SK-N-SH treated with all-trans-retinoic acid at 6 μM for 48 hours (cell line): ENCODE measurements at regions not wholly inside any gene's neighbourhood (a gene's known extent, or its start where the extent isn't known, plus 50 kb on each side); places are given as distances from the start of the nearest gene placed in this dataset.

Experiments used
- ATAC-seq: fragments of 200-7000 bp; cut with Tn5 transposase; 3 replicates; pipeline ENCODE4 v1.9.1; 2020; ENCODE audit warnings: mild to moderate bottlenecking, moderate library complexity
- ARNTL ChIP-seq: fragments of 450-650 bp; formaldehyde crosslinking; IDR thresholded peaks from 2 replicates; pipeline ENCODE4 v1.5.0; 2020; ENCODE audit warnings: low read depth, mild to moderate bottlenecking, moderate library complexity, borderline replicate concordance
- BACH2 ChIP-seq: fragments of 250-450 bp; sonication (Bioruptor Pico); IDR thresholded peaks from 2 replicates; pipeline ENCODE4 v1.9.0; 2021; ENCODE audit warnings: mild to moderate bottlenecking, borderline replicate concordance
- CSDC2 ChIP-seq: fragments of 250-450 bp; sonication (Bioruptor Pico); IDR thresholded peaks from 2 replicates; pipeline ENCODE4 v1.5.0; 2020; ENCODE audit warnings: mild to moderate bottlenecking, moderate library complexity
- CSRNP3 ChIP-seq: fragments of 250-450 bp; sonication (Bioruptor Pico); IDR thresholded peaks from 2 replicates; pipeline ENCODE4 v1.5.1; 2021; ENCODE audit warnings: mild to moderate bottlenecking, moderate library complexity
- ESRRG ChIP-seq: fragments of 250-450 bp; sonication (Bioruptor Pico); IDR thresholded peaks from 2 replicates; pipeline ENCODE4 v1.6.1; 2021; ENCODE audit warnings: mild to moderate bottlenecking
- GLIS3 ChIP-seq: fragments of 250-450 bp; sonication (Bioruptor Pico); IDR thresholded peaks from 2 replicates; pipeline ENCODE4 v1.5.0; 2020; ENCODE audit warnings: mild to moderate bottlenecking, moderate library complexity
- ISL1 ChIP-seq: fragments of 250-450 bp; sonication (Bioruptor Pico); IDR thresholded peaks from 2 replicates; pipeline ENCODE4 v2.1.2; 2022; ENCODE audit warnings: mild to moderate bottlenecking, moderate library complexity
- OSR1 ChIP-seq: fragments of 250-450 bp; sonication (Bioruptor Pico); IDR thresholded peaks from 2 replicates; pipeline ENCODE4 v1.8.0; 2022; ENCODE audit warnings: moderate library complexity, mild to moderate bottlenecking, inconsistent platforms
- PATZ1 ChIP-seq: fragments of 250-450 bp; sonication (Bioruptor Pico); IDR thresholded peaks from 2 replicates; pipeline ENCODE4 v1.8.0; 2020; ENCODE audit warnings: mild to moderate bottlenecking, moderate library complexity, borderline replicate concordance
- PPARA ChIP-seq: fragments of 250-450 bp; sonication (Bioruptor Pico); IDR thresholded peaks from 2 replicates; pipeline ENCODE4 v1.5.0; 2020; ENCODE audit warnings: mild to moderate bottlenecking, borderline replicate concordance
- SNAI2 ChIP-seq: fragments of 250-450 bp; sonication (Bioruptor Pico); IDR thresholded peaks from 2 replicates; pipeline ENCODE4 v1.5.0; 2020; ENCODE audit warnings: mild to moderate bottlenecking, moderate library complexity
- ZC3H10 ChIP-seq: fragments of 250-450 bp; sonication (Bioruptor Pico); IDR thresholded peaks from 2 replicates; pipeline ENCODE4 v1.5.1; 2021; ENCODE audit warnings: mild to moderate bottlenecking, moderate library complexity
- ZFP3 ChIP-seq: fragments of 250-450 bp; sonication (Bioruptor Pico); IDR thresholded peaks from 2 replicates; pipeline ENCODE4 v1.5.0; 2020; ENCODE audit warnings: mild to moderate bottlenecking, moderate library complexity
- ZFP30 ChIP-seq: fragments of 450-650 bp; formaldehyde crosslinking; IDR thresholded peaks from 2 replicates; pipeline ENCODE4 v1.5.0; 2022; ENCODE audit warnings: mild to moderate bottlenecking, moderate library complexity
- ZNF565 ChIP-seq: fragments of 450-650 bp; formaldehyde crosslinking; conservative IDR thresholded peaks from 2 replicates; pipeline ENCODE4 v1.5.0; 2020; ENCODE audit warnings: low read depth, mild to moderate bottlenecking, moderate library complexity
- ZNF70 ChIP-seq: fragments of 450-650 bp; formaldehyde crosslinking; IDR thresholded peaks from 2 replicates; pipeline ENCODE4 v1.5.0; 2020; ENCODE audit warnings: mild to moderate bottlenecking, moderate library complexity
- ZNF8 ChIP-seq: fragments of 450-650 bp; formaldehyde crosslinking; IDR thresholded peaks from 2 replicates; pipeline ENCODE4 v1.5.0; 2020; ENCODE audit warnings: mild to moderate bottlenecking, moderate library complexity
- TF ChIP-seq, protein P1 (sequence below): fragments of 250-450 bp; sonication (Bioruptor Pico); IDR thresholded peaks from 2 replicates; pipeline ENCODE4 v1.8.0; 2021; ENCODE audit warnings: low read depth, mild to moderate bottlenecking, moderate library complexity, borderline replicate concordance
- TF ChIP-seq, protein P2 (sequence below): fragments of 250-450 bp; sonication (Bioruptor Pico); IDR thresholded peaks from 2 replicates; pipeline ENCODE4 v1.5.1; 2020; ENCODE audit warnings: low read depth, mild to moderate bottlenecking, moderate library complexity
- TF ChIP-seq, protein P3 (sequence below): fragments of 250-450 bp; sonication (Bioruptor Pico); IDR thresholded peaks from 2 replicates; pipeline ENCODE4 v1.5.0; 2020; ENCODE audit warnings: mild to moderate bottlenecking, moderate library complexity

- ATAC-seq = no peak
- no peak for TF ChIP-seq BACH2
- TF ChIP-seq, protein P1, sequence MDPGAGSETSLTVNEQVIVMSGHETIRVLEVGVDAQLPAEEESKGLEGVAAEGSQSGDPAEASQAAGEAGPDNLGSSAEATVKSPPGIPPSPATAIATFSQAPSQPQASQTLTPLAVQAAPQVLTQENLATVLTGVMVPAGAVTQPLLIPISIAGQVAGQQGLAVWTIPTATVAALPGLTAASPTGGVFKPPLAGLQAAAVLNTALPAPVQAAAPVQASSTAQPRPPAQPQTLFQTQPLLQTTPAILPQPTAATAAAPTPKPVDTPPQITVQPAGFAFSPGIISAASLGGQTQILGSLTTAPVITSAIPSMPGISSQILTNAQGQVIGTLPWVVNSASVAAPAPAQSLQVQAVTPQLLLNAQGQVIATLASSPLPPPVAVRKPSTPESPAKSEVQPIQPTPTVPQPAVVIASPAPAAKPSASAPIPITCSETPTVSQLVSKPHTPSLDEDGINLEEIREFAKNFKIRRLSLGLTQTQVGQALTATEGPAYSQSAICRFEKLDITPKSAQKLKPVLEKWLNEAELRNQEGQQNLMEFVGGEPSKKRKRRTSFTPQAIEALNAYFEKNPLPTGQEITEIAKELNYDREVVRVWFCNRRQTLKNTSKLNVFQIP (CRISPR knock-in tag) = no peak
- TF ChIP-seq ZNF565 (CRISPR knock-in tag) = no peak
- TF ChIP-seq ZFP3 (CRISPR knock-in tag) = no peak
- no peak for TF ChIP-seq ZNF8
- no peak for TF ChIP-seq PATZ1 (CRISPR knock-in tag)
- no peak for TF ChIP-seq ARNTL (CRISPR knock-in tag)
- TF ChIP-seq GLIS3 (CRISPR knock-in tag) = no peak
Measured at GRCh38 chr6:33925936-33926335, 122.1 kb upstream of the MLN start.

GRCh38 chr6:33925210-33925609 is 121.4 kb upstream of the MLN start:
- TF ChIP-seq ZFP3 (CRISPR knock-in tag) = no peak
- TF ChIP-seq SNAI2 = no peak
- TF ChIP-seq ZNF565 (CRISPR knock-in tag) = no peak
- TF ChIP-seq ESRRG = no peak
- no peak for TF ChIP-seq ZNF70 (CRISPR knock-in tag)
- no peak for TF ChIP-seq OSR1
- TF ChIP-seq ZFP30 (CRISPR knock-in tag) = no peak
- TF ChIP-seq, protein P1 (CRISPR knock-in tag) = no peak
- TF ChIP-seq CSDC2 (CRISPR knock-in tag) = no peak
- no peak for TF ChIP-seq ISL1 (CRISPR knock-in tag)
- TF ChIP-seq ZNF8 = no peak
- TF ChIP-seq GLIS3 (CRISPR knock-in tag) = no peak
- TF ChIP-seq ZC3H10 = no peak
- TF ChIP-seq, protein P2, sequence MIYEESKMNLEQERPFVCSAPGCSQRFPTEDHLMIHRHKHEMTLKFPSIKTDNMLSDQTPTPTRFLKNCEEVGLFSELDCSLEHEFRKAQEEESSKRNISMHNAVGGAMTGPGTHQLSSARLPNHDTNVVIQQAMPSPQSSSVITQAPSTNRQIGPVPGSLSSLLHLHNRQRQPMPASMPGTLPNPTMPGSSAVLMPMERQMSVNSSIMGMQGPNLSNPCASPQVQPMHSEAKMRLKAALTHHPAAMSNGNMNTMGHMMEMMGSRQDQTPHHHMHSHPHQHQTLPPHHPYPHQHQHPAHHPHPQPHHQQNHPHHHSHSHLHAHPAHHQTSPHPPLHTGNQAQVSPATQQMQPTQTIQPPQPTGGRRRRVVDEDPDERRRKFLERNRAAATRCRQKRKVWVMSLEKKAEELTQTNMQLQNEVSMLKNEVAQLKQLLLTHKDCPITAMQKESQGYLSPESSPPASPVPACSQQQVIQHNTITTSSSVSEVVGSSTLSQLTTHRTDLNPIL = no peak
- TF ChIP-seq, protein P3, sequence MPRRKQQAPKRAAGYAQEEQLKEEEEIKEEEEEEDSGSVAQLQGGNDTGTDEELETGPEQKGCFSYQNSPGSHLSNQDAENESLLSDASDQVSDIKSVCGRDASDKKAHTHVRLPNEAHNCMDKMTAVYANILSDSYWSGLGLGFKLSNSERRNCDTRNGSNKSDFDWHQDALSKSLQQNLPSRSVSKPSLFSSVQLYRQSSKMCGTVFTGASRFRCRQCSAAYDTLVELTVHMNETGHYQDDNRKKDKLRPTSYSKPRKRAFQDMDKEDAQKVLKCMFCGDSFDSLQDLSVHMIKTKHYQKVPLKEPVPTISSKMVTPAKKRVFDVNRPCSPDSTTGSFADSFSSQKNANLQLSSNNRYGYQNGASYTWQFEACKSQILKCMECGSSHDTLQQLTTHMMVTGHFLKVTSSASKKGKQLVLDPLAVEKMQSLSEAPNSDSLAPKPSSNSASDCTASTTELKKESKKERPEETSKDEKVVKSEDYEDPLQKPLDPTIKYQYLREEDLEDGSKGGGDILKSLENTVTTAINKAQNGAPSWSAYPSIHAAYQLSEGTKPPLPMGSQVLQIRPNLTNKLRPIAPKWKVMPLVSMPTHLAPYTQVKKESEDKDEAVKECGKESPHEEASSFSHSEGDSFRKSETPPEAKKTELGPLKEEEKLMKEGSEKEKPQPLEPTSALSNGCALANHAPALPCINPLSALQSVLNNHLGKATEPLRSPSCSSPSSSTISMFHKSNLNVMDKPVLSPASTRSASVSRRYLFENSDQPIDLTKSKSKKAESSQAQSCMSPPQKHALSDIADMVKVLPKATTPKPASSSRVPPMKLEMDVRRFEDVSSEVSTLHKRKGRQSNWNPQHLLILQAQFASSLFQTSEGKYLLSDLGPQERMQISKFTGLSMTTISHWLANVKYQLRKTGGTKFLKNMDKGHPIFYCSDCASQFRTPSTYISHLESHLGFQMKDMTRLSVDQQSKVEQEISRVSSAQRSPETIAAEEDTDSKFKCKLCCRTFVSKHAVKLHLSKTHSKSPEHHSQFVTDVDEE (CRISPR knock-in tag) = no peak
- no peak for TF ChIP-seq PATZ1 (CRISPR knock-in tag)
- no peak for TF ChIP-seq PPARA
- TF ChIP-seq CSRNP3 = no peak
- TF ChIP-seq, all 23 proteins: peak for 0
- no peak for ATAC-seq
